GM21717 (cell line): ENCODE measurements at regions not wholly inside any gene's neighbourhood (a gene's known extent, or its start where the extent isn't known, plus 50 kb on each side); places are given as distances from the start of the nearest gene placed in this dataset.

ENCODE experiments used
- ATAC-seq: cut with Tn5 transposase; IDR thresholded peaks from one replicate; pipeline ENCODE4 v1.9.1; 2021; ENCODE audit warnings: mild to moderate bottlenecking, moderate library complexity; ENCODE audit not compliant: unreplicated experiment

DNA sequence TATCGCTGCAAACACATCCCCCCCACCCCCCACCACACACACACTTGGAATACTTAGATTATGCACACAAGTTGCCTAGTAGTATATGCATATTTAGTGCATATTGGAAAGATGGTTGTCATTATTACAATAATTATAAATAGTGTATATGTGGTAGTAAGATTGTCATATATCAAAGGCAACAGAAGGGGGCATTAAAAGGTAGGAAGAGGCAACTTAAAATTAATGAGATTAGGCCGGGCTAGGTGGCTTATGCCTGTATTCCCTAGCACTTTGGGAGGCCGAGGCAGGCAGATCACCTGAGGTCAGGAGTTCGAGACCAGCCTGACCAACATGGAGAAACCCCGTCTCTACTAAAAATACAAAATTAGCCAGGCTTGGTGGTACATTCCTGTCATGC, 52.1 kb downstream of the GSC start:
- no peak for ATAC-seq

DNA sequence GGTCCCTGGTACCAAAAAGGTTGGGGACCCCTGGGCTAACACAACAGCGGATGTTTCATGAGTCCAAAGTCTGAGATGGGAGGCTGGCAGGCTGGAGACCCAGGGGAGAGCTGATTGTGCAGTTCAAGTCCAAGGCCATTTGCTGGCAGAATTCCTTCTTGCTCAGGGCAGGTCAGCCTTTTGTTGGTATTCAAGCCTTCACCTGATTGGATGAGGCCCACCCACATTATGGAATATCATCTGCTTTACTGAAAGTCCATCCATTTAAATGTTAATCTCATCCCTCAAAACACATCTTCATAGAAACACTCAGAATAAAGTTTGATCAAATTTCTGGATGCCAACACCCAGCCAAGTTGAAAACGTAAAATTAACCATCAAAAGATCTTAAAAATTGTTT, 52.9 kb downstream of the GSC start:
- ATAC-seq = no peak

DNA sequence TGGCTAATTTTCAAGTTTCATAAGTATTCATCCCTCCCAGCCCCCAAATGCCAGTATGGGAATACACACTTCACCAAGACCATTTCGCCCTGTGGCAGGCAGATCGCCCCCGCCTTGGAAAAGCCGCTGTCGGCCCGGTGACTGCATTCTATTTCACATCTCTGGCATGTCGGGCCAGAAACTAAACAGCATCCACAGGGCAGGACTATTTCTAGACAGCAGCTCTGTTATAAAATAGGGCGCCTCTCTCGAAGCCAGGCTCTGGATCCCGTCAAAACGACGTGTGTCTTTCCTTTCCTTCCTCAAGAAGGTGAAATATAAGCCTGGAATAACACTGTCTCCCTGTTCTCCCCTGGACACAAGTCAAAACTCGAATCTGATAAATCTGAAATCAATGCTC, 56.8 kb downstream of the GSC start:
- ATAC-seq = no peak

DNA sequence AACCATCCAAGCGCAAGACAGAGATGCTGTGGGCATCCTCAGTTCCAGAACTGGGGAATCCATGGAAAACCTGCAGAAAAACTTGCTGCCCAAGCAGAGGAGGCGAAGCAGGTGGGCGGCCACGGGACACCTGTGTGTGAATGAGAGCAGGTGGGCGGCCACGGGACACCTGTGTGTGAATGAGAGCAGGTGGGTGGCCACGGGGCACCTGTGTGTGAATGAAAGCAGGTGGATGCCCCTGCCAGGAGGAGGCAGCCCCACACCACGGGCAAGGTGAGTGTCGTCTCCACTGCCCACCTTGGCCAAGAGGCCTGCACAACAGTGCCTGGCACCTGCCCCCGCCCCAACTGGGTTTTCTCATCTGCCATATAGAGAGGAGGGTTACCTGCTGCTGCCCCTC, 59.2 kb downstream of the GSC start:
- no peak for ATAC-seq

DNA sequence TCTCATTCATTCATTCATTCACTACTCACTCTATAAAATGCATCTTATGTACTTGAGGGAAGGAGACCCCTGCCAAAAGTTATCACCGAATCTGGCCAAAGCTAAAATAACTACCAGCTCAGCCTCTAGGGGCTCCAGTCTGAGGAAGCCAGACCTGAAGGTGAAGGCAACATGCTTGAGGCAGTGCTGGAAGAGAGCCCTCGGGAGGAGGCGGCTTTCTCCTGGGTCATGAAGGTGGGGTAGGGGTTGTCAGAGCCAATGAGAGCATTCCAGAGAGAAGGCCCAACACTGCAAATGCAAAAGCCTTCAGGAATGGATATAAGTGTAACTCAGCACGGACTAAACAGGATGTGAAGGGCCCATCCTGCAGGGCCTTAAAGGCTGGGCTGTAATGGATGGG, 62.4 kb downstream of the GSC start:
- no peak for ATAC-seq

DNA sequence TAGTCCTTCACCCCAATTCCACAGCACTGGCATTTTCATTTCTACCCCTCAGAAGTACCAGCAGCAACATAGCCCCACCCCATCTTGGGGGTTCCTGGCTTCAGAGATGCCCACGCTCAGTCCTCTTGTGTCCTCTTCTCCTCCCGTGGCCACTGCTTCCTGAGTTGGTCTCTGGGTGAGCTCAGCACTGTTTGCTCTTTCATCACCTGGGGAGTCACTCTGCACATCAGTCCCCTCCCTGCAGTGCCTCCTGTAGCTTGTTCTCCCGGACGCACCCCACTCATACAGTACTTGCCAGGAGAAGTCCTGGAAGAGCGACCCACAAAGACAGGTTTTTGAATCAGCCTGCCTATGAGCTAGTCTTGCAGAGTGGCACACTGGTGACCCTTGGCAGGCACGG, 63.8 kb downstream of the GSC start:
- ATAC-seq = no peak

DNA sequence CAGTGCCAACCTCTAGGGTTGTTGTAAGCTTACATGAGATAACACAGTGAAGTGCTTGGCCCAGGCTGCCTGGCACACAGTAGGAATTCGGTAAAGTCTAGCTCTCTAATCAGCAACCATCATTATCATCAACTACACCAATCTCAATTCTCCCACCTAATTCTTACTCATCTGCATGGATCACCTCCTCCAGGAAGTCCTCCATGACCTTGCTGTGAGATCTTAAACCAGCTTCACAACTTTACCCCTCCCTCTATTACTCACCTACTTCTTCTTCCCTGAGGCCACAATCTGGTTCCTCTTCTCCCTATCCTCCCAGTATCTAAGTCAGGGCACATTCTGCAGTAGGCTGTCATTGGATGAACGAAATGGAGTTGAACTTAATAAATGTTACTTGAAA, 67.3 kb downstream of the GSC start:
- no peak for ATAC-seq

DNA sequence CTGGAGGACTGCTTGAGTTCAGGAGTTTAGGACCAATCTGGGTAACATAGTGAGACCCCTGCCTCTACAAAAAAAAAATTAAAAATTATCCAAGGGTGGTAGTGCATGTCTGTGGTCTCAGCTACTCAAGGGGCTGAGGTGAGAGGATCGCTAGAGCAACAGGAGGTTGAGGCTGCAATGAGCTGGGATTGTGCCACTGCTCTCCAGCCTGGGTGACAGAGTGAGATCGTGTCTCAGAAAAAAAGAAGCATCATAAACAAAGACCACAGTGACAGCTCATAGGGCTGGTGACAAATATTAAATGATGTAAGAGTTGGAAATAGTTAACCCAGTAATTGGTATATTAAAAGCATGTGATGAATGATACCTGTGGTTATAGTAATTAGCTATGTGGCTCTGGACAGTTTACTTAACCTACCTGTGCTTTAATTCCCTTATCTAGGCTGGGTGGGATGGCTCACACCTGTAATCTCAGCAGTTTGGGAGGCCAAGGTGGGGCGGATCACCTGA, 68.0 kb downstream of the GSC start:
- no peak for ATAC-seq

DNA sequence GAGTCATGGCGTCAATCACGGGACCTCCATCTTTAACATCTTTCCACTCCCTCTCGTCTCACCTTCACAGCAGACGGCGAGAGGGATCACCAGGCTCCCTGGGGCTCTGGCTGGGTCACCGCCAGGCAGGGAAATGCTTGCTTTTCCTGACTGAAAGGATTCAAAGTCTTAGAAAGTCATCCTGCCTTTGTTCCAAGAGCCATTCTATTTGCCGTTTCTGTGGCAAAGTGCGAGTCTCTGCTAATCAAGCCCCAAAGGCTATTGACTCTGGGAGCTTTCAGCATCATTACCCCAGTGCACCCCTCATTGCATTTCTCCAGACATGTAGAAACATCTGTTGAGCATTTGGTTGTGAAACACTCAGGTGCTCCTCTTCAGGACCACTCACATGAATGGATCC, 69.6 kb downstream of the GSC start:
- ATAC-seq = no peak

DNA sequence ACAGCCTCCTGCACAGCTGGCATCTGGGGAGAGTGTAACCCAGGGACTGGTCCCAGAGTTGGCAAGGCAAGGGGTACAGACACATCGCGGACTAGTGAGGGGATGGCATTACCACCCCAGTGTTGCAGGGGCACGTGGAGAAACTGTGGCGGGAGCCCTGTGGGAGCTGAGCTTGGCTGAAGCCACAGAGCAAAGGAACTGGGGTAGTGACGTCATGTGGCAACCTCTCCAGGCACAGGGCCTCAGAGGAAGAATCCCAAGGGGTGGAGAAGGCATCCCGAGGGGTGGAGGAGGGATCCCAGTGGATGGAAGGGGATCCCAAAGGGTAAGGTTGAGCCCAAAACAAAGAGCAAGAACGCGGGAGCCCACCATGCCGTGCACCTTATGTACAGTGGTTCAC, 70.1 kb downstream of the GSC start:
- no peak for ATAC-seq

DNA sequence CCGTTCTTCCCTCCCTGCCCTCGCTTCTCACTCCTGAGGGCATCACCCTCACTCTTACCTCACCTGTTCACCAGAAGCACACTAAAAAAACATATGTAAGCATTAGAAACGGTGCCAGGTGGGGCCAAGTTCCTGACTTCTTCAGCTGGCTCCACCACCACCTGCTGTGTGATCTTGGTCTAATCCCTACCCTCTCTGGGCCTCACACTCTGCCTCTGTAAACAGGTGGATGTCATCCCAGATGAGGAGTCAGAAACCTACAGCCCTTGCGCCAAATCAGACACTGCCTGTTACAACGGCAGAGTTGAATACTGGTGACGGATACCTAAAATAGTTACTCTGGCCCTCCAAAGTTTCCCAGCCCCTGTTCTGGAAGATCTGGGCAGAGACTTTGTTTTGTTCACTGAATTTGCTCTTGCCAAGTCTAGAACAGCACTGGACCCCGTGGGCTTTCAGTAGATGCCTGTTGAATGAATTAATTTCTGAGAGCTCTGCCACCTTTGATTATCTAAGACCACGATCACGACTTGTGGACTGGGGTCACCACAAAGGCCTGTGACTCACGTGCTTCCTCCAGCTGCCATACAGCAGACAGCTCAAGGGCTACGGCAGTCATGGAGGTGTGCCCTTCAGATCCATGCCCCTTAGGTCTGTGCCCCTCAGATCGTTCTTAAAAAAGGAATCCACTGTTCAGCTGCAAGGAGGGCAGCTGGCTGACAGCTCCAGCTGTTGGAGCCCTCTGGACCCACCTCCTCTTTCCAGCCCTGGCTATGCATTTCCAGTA, 71.9 kb downstream of the GSC start:
- no peak for ATAC-seq

DNA sequence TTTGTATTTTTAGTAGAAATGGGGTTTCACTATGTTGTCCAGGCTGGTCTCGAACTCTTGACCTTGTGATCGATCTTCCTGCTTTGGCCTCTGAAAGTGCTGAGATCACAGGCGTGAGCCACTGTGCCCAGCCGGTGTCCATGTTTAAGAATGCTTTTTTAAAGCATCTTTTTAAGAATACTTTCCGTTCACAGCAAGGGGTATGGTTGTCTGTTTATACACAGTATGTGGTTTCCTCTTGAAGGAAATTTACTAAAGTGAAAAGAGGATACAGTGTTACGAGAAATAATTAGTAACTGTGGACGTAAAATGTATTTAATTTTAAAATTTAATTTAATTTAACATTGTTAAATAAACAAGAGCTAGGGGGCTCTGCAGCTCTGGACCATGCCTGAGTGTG, 73.4 kb downstream of the GSC start:
- no peak for ATAC-seq

DNA sequence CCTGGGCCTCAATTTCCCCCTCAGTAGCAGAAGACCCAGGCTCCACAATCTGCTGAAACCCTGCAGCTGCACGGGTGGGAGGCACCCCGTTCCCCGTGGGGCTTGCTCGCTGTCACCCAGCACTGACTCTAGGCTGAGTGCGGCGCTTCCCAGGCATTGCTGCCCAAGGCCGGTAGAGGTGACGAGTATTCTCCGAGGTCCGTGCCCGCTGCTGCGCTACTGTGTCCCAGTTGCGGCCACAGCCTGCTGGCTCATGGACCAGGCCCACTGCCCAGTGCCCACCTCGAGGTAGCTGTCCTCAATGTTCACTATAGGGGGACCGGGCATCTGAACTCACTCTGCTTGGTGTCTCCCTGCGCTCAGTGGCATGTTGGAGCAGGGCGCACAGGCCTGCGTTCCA, 74.7 kb downstream of the GSC start:
- ATAC-seq = no peak

DNA sequence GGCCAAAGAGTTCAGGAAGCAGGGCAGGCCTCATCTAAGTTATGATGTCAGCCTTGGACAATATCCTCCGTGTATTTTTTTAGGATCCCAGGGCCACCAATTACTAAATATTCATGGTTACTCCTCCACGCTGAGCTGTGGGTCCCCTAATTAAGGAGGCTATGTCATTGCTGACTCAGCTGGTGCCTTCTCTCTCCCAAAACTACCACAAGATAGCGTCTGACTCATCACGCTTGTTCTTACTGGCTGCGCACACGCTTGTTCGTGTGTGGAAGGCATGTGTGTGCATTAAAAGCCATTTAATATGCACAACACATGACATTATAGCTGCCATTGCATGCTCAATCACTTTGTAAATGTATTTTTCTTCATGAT, 78.3 kb downstream of the GSC start:
- ATAC-seq = no peak

DNA sequence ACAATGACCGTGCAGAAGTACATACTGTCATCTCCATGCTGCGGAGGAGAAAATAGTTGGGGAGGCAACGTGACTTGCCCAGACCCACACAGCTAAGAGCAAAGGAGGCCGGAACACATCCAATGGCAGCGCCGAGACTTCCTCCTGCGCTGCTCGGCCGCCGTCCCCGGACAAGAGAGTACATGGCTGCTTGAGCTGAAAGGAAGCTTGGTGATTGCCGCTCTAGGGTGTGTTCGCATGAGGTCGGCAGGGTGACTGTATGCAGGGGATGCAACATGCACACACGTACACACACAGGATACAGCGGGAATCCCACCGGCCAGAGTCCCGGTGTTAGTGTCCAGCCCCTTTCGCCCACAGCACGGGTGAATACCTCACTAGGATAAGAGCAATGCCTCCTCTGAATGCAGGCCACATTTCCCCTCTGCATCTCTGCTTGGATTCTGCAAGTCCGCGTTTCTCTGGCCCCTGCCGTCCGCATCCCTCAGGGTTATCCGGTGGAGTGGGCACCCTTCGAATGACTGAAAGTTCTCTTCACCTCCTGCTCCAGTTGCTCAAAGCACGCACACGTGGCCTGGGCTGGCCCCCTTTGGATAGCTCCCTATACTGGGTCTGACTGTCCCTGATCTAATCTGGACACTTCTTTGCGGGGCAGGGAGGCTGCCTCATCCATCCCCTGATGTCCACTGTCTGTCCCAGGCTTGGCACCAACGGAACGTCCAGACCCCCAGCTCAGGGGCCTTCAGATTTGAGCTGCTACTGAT, 78.8 kb downstream of the GSC start:
- no peak for ATAC-seq

DNA sequence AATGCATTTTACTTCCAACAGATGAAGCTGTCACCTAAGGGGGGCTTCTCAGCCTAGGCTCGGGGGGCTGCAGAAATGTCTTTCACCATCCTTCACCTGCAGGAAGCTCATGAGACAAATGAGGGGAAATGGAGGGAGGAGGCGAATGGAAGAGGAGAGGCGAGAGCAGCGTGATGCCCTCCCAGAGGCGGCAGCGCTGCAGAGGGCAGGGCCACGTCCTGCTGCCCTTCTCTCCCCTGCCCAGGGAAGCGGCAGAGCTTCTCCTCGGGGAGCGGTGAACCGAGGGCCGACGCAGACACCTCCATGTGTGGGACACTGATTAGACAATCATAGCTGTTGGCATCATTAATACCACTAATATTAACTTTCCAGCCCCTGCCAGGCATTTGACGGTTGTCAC, 78.3 kb downstream of the SERPINA3 start:
- ATAC-seq = no peak

DNA sequence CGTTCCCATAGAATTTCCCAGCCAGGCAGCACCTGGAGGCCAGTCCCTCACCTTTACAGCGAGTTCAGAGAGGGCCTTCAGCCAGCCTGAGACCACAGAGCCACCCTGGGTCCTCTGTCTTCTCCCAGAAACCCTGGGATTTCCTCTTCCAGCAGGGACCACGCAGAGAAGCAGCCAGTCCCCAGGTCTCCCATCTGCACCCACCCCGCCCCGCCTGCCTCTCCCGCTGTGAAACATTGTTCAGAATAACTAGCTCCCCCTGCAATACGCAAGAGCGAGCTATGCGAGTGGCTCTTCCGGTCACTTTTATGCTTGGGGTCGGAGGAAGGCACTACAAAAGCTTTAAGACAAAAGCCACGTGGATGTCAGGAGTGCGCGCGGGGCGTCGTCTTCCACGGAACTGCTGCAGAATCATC, 77.8 kb downstream of the SERPINA3 start:
- ATAC-seq = no peak

DNA sequence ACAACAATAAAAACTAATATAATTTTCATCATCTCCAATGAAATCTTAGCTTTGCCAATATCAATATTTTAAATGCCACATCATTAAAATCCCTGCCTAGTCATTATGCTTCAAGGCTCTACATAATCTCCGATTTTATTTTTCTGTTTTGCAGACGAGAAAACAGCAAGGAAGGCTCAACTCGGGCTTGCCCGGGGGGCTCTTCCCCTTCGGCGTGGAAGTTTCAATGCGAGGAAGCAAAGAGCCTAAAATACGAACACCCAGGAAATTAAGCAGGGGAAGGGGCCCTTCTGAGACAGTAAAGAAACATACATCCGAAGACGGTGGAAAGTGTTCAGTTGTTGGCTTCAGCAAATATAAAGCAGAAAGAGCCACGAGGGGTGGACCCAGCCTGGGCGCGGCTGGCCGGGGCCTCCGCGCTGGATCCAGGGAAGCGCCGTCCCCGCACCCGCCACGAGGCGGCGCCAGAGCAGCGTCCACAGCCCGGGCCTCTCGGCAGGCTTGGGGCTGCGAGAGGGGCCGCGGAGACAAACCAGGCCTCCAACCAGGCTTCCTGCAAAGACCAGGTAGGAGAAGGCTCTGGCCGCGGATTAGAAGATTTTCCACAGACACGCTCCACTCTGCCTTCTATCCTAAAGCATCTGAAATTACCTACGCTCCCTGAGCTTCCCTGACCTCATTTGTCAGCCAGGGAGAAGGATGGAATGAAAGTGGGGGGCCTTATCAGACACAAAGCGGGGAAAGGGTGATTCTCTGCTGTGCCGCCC, 77.2 kb downstream of the SERPINA3 start:
- ATAC-seq = peak; percentile 58

DNA sequence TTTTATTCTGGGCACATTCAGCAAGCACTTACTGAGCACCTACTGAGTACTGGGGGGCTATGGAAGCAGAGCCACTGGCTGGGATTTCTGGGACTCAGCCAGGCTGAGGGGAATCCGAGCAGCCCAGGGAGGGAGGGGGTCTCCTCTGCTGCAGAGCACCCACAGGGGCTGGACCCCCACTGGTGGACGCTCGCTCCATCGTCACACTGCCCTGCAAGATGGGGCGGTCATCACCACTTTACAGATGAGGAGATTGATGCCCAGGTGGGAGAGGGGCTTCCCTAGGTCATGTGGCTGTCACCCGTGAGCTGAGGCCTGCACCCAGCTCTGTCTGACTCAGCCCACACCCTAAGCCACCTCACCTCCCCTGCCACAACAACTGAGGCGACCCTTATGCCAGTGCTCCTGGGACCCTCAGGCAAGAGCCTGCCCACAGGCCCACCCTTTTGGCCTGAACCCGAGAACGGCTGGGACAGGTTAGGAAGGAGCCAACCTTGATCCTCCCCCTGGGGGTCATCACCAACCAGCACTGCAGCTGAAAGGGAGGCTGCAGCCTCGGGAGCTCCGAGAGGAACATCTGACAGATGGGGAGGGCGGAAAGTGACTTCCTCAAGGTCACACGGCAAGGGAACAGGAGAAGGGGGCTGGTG, 74.4 kb downstream of the SERPINA3 start:
- ATAC-seq = no peak

DNA sequence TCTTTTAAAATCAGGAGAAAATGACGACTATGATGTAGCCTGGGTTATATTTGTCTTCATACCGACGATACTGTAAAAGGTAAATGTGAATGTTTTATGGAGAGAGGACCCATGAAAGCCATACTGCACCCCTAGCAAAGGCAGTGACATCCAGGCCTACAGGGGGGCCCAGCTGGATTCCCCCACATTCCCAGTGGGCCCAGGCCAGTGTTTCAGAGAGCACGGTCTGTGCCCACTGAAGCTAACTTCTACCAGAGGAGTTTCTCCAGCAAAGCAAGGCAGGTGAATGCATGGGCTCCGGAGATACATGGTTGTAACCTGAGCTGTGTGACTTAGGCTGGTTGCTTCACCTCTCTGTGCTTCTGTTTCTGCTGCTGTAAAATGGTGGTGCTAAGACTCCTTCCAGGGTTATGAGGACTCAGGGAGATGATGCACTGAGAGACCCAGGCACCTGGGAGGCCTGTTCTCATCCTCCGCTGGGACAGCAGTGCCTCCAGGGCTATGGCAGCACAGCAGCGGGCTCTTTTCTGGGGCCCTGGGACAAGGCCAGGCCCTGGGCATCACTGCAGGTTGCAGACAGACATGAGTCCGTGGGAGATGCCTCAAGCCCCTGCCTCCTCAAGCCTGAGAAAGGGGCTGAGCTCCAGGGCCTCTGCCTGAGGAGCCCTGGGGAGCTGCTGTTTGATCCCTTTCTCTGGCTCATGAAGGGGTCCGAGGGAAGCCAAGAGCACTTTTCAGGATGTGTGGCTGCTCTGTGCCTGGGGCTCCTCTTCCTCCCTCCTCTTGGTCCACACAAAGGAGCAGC, 73.7 kb downstream of the SERPINA3 start:
- no peak for ATAC-seq
